ENCODE measurements at regions not wholly inside any gene's neighbourhood (a gene's known extent, or its start where the extent isn't known, plus 50 kb on each side); places are given as distances from the start of the nearest gene placed in this dataset.

DNA sequence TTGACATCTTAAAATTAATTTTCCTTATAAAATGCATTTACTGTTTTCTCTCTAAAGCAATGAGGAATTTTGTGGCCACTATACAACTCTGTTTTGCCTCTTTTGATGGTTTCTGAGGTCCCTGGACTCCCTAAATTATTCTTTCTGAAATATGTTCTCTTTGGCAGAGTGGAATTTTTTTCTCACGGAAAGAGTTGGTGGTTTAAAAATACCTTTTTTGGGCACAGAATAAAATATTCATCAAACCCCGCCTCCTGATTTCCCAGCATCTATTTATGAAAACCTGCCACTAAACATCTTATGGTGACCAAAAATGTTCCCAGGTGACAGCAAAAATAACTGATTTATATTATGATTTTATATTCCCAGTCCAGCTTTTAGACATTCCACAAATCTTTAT, 165.3 kb upstream of the SYT6 start:
- WGBS, 2 donors, result 81 to 82% methylated on average over 2 of the region's 2 CpGs
- intact Hi-C loops (cut with DNase I; ENCODE audit: low total_unique reads), result no loop called here
- no peak overlapping the region for H3K27ac ChIP-seq
- TF ChIP-seq CTCF (IDR thresholded peaks at IDR 0.05), result no peak
- no peak for TF ChIP-seq POLR2A (IDR thresholded peaks at IDR 0.05)
- no peaks in the 10 kb centered on the region for H3K4me1 ChIP-seq
- no peaks in the 10 kb centered on the region for H3K27me3 ChIP-seq
- no peaks in the 10 kb centered on the region for H3K36me3 ChIP-seq (ENCODE audit: low read depth, missing control alignments)
- H3K4me3 ChIP-seq, result no peak overlapping the region
- no peak for DNase-seq
- H3K9me3 ChIP-seq, result no peaks in the 10 kb centered on the region

DNA sequence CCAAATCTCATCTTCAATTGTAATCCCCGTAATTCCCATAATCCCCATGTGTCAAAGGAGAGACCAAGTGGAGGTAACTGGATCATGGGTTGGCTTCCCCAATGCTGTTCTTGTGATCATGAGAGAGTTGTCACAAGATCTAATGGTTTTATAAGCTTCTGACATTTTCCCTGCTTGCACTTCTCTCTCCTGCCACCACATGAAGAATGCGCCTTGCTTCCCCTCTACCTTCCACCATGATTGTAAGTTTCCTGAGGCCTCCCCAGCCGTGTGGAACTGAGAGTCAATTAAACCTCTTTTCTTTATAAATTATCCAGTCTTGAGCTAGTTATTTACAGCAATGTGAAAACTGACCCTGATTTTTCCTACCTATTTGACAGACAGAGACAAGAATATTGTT, 162.5 kb upstream of the SYT6 start:
- Histone ChIP-seq H3K9me3 (no peaks in the 10 kb centered on the region), H3K27me3 (no peaks in the 10 kb centered on the region), H3K36me3 (ENCODE audit: low read depth, missing control alignments) (no peaks in the 10 kb centered on the region), H3K4me1 (no peaks in the 10 kb centered on the region), H3K4me3 (no peak overlapping the region), H3K27ac (no peak overlapping the region)
- TF ChIP-seq POLR2A (IDR thresholded peaks at IDR 0.05) (no peak), CTCF (IDR thresholded peaks at IDR 0.05) (no peak)
- intact Hi-C loops (cut with DNase I; ENCODE audit: low total_unique reads), result no loop called here
- DNase-seq, result no peak
- 83 to 91% methylated on average over 3 of the region's 3 CpGs for WGBS, 2 donors

DNA sequence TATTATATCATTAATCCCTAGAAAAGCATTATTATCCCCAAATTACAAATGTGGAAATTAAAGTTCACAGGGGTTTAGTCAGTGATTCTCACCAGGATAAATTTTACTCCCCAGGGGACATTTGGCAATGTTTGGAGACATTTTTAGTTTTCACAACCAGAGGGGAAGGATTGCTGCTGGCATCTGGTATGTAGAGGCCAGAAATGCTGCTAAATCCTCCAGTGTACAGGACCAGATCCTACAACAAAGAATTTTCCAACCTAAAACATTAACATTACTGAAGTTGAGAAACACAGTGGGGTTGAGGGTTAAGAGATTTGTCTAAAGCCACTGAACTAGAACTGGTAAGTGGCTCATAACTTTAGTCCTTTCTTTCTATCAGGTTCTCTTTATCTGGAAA, 162.0 kb upstream of the SYT6 start:
- Histone ChIP-seq H3K27me3 (no peaks in the 10 kb centered on the region), H3K27ac (no peak overlapping the region), H3K9me3 (no peaks in the 10 kb centered on the region), H3K36me3 (ENCODE audit: low read depth, missing control alignments) (no peaks in the 10 kb centered on the region), H3K4me1 (no peaks in the 10 kb centered on the region), H3K4me3 (no peak overlapping the region)
- TF ChIP-seq POLR2A (IDR thresholded peaks at IDR 0.05) (no peak), CTCF (IDR thresholded peaks at IDR 0.05) (no peak)
- intact Hi-C loops (cut with DNase I; ENCODE audit: low total_unique reads), result no loop called here
- DNase-seq, result no peak

GRCh38 chr1:114314576-114314975, 160.9 kb upstream of the SYT6 start:
- H3K27me3 ChIP-seq, result no peaks in the 10 kb centered on the region
- intact Hi-C loops (cut with DNase I; ENCODE audit: low total_unique reads), result no loop called here
- WGBS, 2 donors, result 88 to 93% methylated on average over 3 of the region's 3 CpGs

More at GRCh38 chr1:114314576-114314975, 160.9 kb upstream of the SYT6 start:
- Histone ChIP-seq H3K27ac (no peak overlapping the region), H3K4me1 (no peaks in the 10 kb centered on the region), H3K4me3 (no peak overlapping the region), H3K9me3 (no peaks in the 10 kb centered on the region), H3K36me3 (ENCODE audit: low read depth, missing control alignments) (no peaks in the 10 kb centered on the region)
- TF ChIP-seq POLR2A (IDR thresholded peaks at IDR 0.05), result no peak
- TF ChIP-seq CTCF (IDR thresholded peaks at IDR 0.05), result no peak
- no peak for DNase-seq

Data from testis (tissue), 2 donors.